ENCODE measurements at regions not wholly inside any gene's neighbourhood (a gene's known extent, or its start where the extent isn't known, plus 50 kb on each side); places are given as distances from the start of the nearest gene placed in this dataset.

- TF ChIP-seq CTCF (conservative IDR thresholded peaks at IDR 0.05): no peak
- TF ChIP-seq ZFX (IDR thresholded peaks at IDR 0.05): no peak
- H3K27ac ChIP-seq: no peak overlapping the region
Measured at GRCh38 chr1:82421782-82422181, 621.0 kb downstream of the ADGRL2 start.

GRCh38 chr1:82420584-82420983 lies 619.9 kb downstream of the ADGRL2 start:
- TF ChIP-seq ZFX (IDR thresholded peaks at IDR 0.05): no peak
- H3K27ac ChIP-seq: no peak overlapping the region

- no peak for TF ChIP-seq ZFX (IDR thresholded peaks at IDR 0.05)
- H3K27ac ChIP-seq: no peak overlapping the region
Measured at GRCh38 chr1:82411605-82412004, 610.9 kb downstream of the ADGRL2 start.

GRCh38 chr1:82405333-82405732 lies 604.6 kb downstream of the ADGRL2 start:
- TF ChIP-seq ZFX (IDR thresholded peaks at IDR 0.05) (no peak), CTCF (conservative IDR thresholded peaks at IDR 0.05) (no peak)
- H3K27ac ChIP-seq: no peak overlapping the region

- H3K27ac ChIP-seq: no peak overlapping the region
- TF ChIP-seq CTCF (conservative IDR thresholded peaks at IDR 0.05) (no peak), ZFX (IDR thresholded peaks at IDR 0.05) (no peak)
Measured at GRCh38 chr1:82401116-82401515, 600.4 kb downstream of the ADGRL2 start.

GRCh38 chr1:82400521-82400920 lies 599.8 kb downstream of the ADGRL2 start:
- TF ChIP-seq CTCF (conservative IDR thresholded peaks at IDR 0.05) (no peak), ZFX (IDR thresholded peaks at IDR 0.05) (no peak)

GRCh38 chr1:82399093-82399492 lies 598.4 kb downstream of the ADGRL2 start:
- H3K27ac ChIP-seq: no peak overlapping the region
- TF ChIP-seq CTCF (conservative IDR thresholded peaks at IDR 0.05) (no peak), ZFX (IDR thresholded peaks at IDR 0.05) (no peak)

More at GRCh38 chr1:82400521-82400920, 599.8 kb downstream of the ADGRL2 start:
- no peak overlapping the region for H3K27ac ChIP-seq

GRCh38 chr1:82398357-82398756 lies 597.6 kb downstream of the ADGRL2 start:
- H3K27ac ChIP-seq: no peak overlapping the region
- TF ChIP-seq ZFX (IDR thresholded peaks at IDR 0.05) (no peak), CTCF (conservative IDR thresholded peaks at IDR 0.05) (no peak)

- TF ChIP-seq ZFX (IDR thresholded peaks at IDR 0.05): no peak
- no peak for TF ChIP-seq CTCF (conservative IDR thresholded peaks at IDR 0.05)
- H3K27ac ChIP-seq: no peak overlapping the region
Measured at GRCh38 chr1:82395440-82395839, 594.7 kb downstream of the ADGRL2 start.

Data from C4-2B (cell line).